HepG2 (cell line): ENCODE measurements at regions not wholly inside any gene's neighbourhood (a gene's known extent, or its start where the extent isn't known, plus 50 kb on each side); places are given as distances from the start of the nearest gene placed in this dataset.

Source experiments
- ATAC-seq: fragments of 200-7000 bp; cut with Tn5 transposase; 3 replicates; pipeline ENCODE4 v1.9.1; 2020; ENCODE audit warnings: mild to moderate bottlenecking, moderate library complexity
- BruUV-seq: library from RNA; stranded (reverse); fragments of 400-500 nt; replicated peaks from 2 replicates; lab custom pipeline; 2021; lab: Mats Ljungman, UMichigan
- CTCF ChIA-PET: fragments of 300-600 bp; formaldehyde crosslinking; extraction: SDS; loops from one replicate; lab custom pipeline; 2021; ENCODE audit warnings: low total read pairs, inconsistent platforms, low intra/inter-chr PET ratio; lab: Yijun Ruan, JAX
- POLR2A ChIA-PET: fragments of 350-600 bp; sonication (Branson Sonifier 250); formaldehyde crosslinking; loops from one replicate; lab custom pipeline; 2020; ENCODE audit warnings: antibody characterized with exemption, inconsistent platforms; lab: Yijun Ruan, JAX
- DNase-seq: peaks from one replicate; pipeline ENCODE4 v3.0.0-alpha.2; 2015; ENCODE audit warnings: low spot score
- FAIRE-seq: peaks from 3 replicates; lab custom pipeline; 2011; peaks lifted over from hg19 to GRCh38; lab: Jason Lieb, UNC
- H2AFZ ChIP-seq: one replicate; pipeline ENCODE4 v1.6.1; 2011; ENCODE audit warnings: low read length, inconsistent platforms
- H3K27ac ChIP-seq: fragments of 300-600 bp; 3 replicates; pipeline ENCODE4 v1.8.0; 2011; ENCODE audit warnings: mixed run types, mild to moderate bottlenecking, mixed read lengths, low read length, inconsistent platforms; ENCODE audit not compliant: insufficient read depth; ENCODE audit errors: extremely low read length
- H3K27me3 ChIP-seq, 2 experiments: fragments of 200-600 bp in 1 of 2; 2 replicates in 1 of 2; 3 replicates in 1 of 2; pipeline versions ENCODE4 v1.6.0 to v1.8.0; 2011; ENCODE audit warnings: low read length in 2 of 2, mild to moderate bottlenecking in 2 of 2, moderate library complexity in 2 of 2, inconsistent platforms in 1 of 2; ENCODE audit not compliant: insufficient read depth in 2 of 2, control insufficient read depth in 1 of 2
- H3K36me3 ChIP-seq, 2 experiments: fragments of 200-600 bp in 1 of 2; replicated peaks in 1 of 2; 2 replicates in 1 of 2; 3 replicates in 1 of 2; pipeline versions ENCODE4 v1.5.1 to v1.8.0; 2011; ENCODE audit warnings: low read length in 2 of 2, inconsistent platforms in 1 of 2; ENCODE audit not compliant: insufficient read depth in 2 of 2, control insufficient read depth in 1 of 2
- H3K4me1 ChIP-seq: 2 replicates; pipeline ENCODE4 v1.5.1; 2012; ENCODE audit warnings: low read length, inconsistent platforms; ENCODE audit not compliant: insufficient read depth
- H3K4me2 ChIP-seq: 2 replicates; pipeline ENCODE4 v1.6.0; 2011; ENCODE audit warnings: low read depth, low read length, inconsistent platforms
- H3K4me3 ChIP-seq, 3 experiments: fragments of 200-600 bp in 1 of 3; sonication (generic), shearing (Covaris generic) in 1 of 3; replicated peaks in 1 of 3; 2 replicates each; pipeline ENCODE4 v1.5.1; 2011 to 2016; ENCODE audit warnings: low read length in 3 of 3, inconsistent platforms in 2 of 3, low read depth in 2 of 3, mild to moderate bottlenecking in 2 of 3, control low read depth in 1 of 3, mixed read lengths in 1 of 3; ENCODE audit not compliant: insufficient read depth in 1 of 3
- H3K79me2 ChIP-seq: one replicate; pipeline ENCODE4 v1.6.1; 2011; ENCODE audit warnings: low read length, inconsistent platforms; ENCODE audit not compliant: insufficient read depth
- H3K9ac ChIP-seq: 2 replicates; pipeline ENCODE4 v1.6.0; 2011; ENCODE audit warnings: mild to moderate bottlenecking, low read depth, low read length, inconsistent platforms; ENCODE audit not compliant: insufficient read depth
- H3K9me3 ChIP-seq: 2 replicates; pipeline ENCODE4 v1.5.1; 2012; ENCODE audit warnings: mild to moderate bottlenecking, low read length
- H4K20me1 ChIP-seq: 2 replicates; pipeline ENCODE4 v1.6.0; 2011; ENCODE audit warnings: inconsistent platforms, mild to moderate bottlenecking, low read length, moderate library complexity; ENCODE audit not compliant: insufficient read depth
- IKZF5 ChIP-seq: IDR thresholded peaks from 2 replicates; pipeline ENCODE4 v1.6.1; 2018; ENCODE audit warnings: missing genetic modification reagents, mild to moderate bottlenecking, missing compliant biosample characterization
- SP5 ChIP-seq: IDR thresholded peaks from 2 replicates; pipeline ENCODE4 v1.6.1; 2016; ENCODE audit warnings: low read depth, borderline replicate concordance
- ZNF205 ChIP-seq: IDR thresholded peaks from 2 replicates; pipeline ENCODE4 v1.6.1; 2018; ENCODE audit warnings: missing biosample characterization, missing genetic modification reagents
- ZNF292 ChIP-seq: sonication (generic); formaldehyde crosslinking; IDR thresholded peaks from 2 replicates; pipeline ENCODE4 v1.8.1; 2022; ENCODE audit warnings: mild to moderate bottlenecking, low read depth, missing genetic modification reagents, borderline replicate concordance
- WGBS: methylation state at CpG from one replicate; pipeline ENCODE4 v1.1.6; 2017; ENCODE audit warnings: low lambda C conversion rate; 5-methylcytosine and 5-hydroxymethylcytosine counted together
- in situ Hi-C: cut with HindIII; loops from 2 replicates; pipeline ENCODE4 v1.10.0; 2017; ENCODE audit warnings: low pct_unique_long_range_greater_than_20kb; ENCODE audit not compliant: extremely low pct_ligation_motif_present
- intact Hi-C: fragments of 100-400 bp; cut with micrococcal nuclease; formaldehyde crosslinking; loops from one replicate; pipeline ENCODE4 v1.10.0; 2022; ENCODE audit not compliant: unreplicated experiment
- TF ChIP-seq, protein P1 (sequence below), 2 experiments: fragments of 450-650 bp in 1 of 2; sonication (generic) in 1 of 2; formaldehyde crosslinking in 1 of 2; IDR thresholded peaks; 2 replicates each; pipeline versions ENCODE4 v1.6.1 to v1.8.0; 2016 to 2022; ENCODE audit warnings: antibody characterized with exemption in 1 of 2, mild to moderate bottlenecking in 1 of 2, missing genetic modification reagents in 1 of 2

- TF ChIP-seq, protein P1, sequence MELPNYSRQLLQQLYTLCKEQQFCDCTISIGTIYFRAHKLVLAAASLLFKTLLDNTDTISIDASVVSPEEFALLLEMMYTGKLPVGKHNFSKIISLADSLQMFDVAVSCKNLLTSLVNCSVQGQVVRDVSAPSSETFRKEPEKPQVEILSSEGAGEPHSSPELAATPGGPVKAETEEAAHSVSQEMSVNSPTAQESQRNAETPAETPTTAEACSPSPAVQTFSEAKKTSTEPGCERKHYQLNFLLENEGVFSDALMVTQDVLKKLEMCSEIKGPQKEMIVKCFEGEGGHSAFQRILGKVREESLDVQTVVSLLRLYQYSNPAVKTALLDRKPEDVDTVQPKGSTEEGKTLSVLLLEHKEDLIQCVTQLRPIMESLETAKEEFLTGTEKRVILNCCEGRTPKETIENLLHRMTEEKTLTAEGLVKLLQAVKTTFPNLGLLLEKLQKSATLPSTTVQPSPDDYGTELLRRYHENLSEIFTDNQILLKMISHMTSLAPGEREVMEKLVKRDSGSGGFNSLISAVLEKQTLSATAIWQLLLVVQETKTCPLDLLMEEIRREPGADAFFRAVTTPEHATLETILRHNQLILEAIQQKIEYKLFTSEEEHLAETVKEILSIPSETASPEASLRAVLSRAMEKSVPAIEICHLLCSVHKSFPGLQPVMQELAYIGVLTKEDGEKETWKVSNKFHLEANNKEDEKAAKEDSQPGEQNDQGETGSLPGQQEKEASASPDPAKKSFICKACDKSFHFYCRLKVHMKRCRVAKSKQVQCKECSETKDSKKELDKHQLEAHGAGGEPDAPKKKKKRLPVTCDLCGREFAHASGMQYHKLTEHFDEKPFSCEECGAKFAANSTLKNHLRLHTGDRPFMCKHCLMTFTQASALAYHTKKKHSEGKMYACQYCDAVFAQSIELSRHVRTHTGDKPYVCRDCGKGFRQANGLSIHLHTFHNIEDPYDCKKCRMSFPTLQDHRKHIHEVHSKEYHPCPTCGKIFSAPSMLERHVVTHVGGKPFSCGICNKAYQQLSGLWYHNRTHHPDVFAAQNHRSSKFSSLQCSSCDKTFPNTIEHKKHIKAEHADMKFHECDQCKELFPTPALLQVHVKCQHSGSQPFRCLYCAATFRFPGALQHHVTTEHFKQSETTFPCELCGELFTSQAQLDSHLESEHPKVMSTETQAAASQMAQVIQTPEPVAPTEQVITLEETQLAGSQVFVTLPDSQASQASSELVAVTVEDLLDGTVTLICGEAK (IDR thresholded peaks at IDR 0.05) = no peak
- TF ChIP-seq, protein P1 (CRISPR knock-in tag; IDR thresholded peaks at IDR 0.05) = no peak
- TF ChIP-seq SP5 (CRISPR knock-in tag) = no peak
- TF ChIP-seq ZNF292 = no peak
- no peak for TF ChIP-seq ZNF205 (CRISPR knock-in tag)
Measured at GRCh38 chr1:214193691-214194090, 87.3 kb upstream of the SMYD2 start (continued).

DNA sequence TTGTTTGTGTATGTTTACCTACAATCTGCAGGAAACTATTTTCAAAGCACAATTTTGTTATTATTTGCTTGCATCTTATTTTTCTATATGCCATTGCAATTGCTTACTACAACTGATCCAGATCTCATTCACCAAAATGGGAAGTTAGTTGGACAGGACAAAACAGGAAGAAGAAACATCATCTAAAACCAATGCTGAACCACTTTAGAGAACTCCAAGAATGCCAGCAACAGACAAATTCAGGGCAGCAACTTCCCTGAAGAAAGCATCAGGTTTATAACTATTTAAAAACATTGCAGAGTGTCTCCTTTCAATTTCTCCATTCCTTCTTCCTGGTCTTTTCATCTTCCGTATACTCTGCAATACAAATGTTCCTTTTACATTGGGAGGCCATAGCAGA, 82.4 kb upstream of the SMYD2 start:
- intact Hi-C loops (no loop called here), in situ Hi-C loops (no loop called here)
- no peaks in the 10 kb centered on the region for H4K20me1 ChIP-seq
- FAIRE-seq (no peak), DNase-seq (no peak), ATAC-seq (no peak)
- no peaks in the 10 kb centered on the region for H3K36me3 ChIP-seq
- no peak overlapping the region for H3K27ac ChIP-seq
- H3K27me3 ChIP-seq = peaks cover 0 to 4% of the 10 kb centered on the region in 2 experiments; a peak in 2 of 5 replicates
- no TSS peak for BruUV-seq
- 100% methylated on average over 1 of the region's 1 CpG for WGBS
- CTCF ChIA-PET = no interaction called here
- no peak overlapping the region for H3K9ac ChIP-seq
- H3K4me1 ChIP-seq = peaks cover 1% of the 10 kb centered on the region
- POLR2A ChIA-PET = no interaction called here
- no peak overlapping the region for H2AFZ ChIP-seq
- no peak for TF ChIP-seq IKZF5 (CRISPR knock-in tag)
- no peaks in the 10 kb centered on the region for H3K79me2 ChIP-seq
- no peak overlapping the region for H3K4me3 ChIP-seq
- no peak overlapping the region for H3K4me2 ChIP-seq
- no peaks in the 10 kb centered on the region for H3K9me3 ChIP-seq
